Adrenal gland (tissue), 5 donors: ENCODE measurements at regions not wholly inside any gene's neighbourhood (a gene's known extent, or its start where the extent isn't known, plus 50 kb on each side); places are given as distances from the start of the nearest gene placed in this dataset.

Experiments used
- POLR2A ChIP-seq, 2 donors: fragments of 450-650 bp; IDR thresholded peaks; one replicate each; pipeline ENCODE4 v1.6.1; 2017; ENCODE audit warnings: antibody characterized with exemption in 2 of 2, mild to moderate bottlenecking in 2 of 2, moderate library complexity in 1 of 2
- TF ChIP-seq, protein P1 (sequence below), 6 experiments: fragments of 450-650 bp in 4 of 6; fragments of 200-600 bp in 2 of 6; sonication (generic) in 1 of 6; IDR thresholded peaks; 1 replicate in 5 of 6; 2 replicates in 1 of 6; pipeline versions ENCODE4 v1.5.1 to v1.8.0; 2016 to 2021; ENCODE audit warnings: antibody characterized with exemption in 6 of 6, mild to moderate bottlenecking in 2 of 6, moderate library complexity in 1 of 6
- donor health status: DM: no; HTN: no; CAD: no.

- no peak for TF ChIP-seq POLR2A (IDR thresholded peaks at IDR 0.05)
- TF ChIP-seq, protein P1, sequence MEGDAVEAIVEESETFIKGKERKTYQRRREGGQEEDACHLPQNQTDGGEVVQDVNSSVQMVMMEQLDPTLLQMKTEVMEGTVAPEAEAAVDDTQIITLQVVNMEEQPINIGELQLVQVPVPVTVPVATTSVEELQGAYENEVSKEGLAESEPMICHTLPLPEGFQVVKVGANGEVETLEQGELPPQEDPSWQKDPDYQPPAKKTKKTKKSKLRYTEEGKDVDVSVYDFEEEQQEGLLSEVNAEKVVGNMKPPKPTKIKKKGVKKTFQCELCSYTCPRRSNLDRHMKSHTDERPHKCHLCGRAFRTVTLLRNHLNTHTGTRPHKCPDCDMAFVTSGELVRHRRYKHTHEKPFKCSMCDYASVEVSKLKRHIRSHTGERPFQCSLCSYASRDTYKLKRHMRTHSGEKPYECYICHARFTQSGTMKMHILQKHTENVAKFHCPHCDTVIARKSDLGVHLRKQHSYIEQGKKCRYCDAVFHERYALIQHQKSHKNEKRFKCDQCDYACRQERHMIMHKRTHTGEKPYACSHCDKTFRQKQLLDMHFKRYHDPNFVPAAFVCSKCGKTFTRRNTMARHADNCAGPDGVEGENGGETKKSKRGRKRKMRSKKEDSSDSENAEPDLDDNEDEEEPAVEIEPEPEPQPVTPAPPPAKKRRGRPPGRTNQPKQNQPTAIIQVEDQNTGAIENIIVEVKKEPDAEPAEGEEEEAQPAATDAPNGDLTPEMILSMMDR (IDR thresholded peaks at IDR 0.05): no peak
These were observed 170.5 kb upstream of the KLF6 start for GRCh38 chr10:3955493-3955892.
